ENCODE measurements at regions not wholly inside any gene's neighbourhood (a gene's known extent, or its start where the extent isn't known, plus 50 kb on each side); places are given as distances from the start of the nearest gene placed in this dataset.

- WGBS (ENCODE audit: insufficient coverage): 83% methylated on average over 3 of the region's 4 CpGs
- CTCF ChIA-PET: interaction anchor here (0.5 kb wide), 1 partner anchor 102 kb away, joined by 3 read pairs; no protein-coding TSS in a partner anchor
- Histone ChIP-seq H3K4me3 (ENCODE audit: control extremely low read depth in 1 of 5, extremely low read depth in 1 of 5, insufficient read depth in 1 of 5, low read depth in 2 of 5, low read length in 4 of 5) (no peak overlapping the region), H4K20me1 (ENCODE audit: control insufficient read depth, insufficient read depth, low read length, poor library complexity, severe bottlenecking) (no peaks in the 10 kb centered on the region), H3K9ac (ENCODE audit: low read length) (no peak overlapping the region), H3K27me3 (replicated peaks in 1 of 4; ENCODE audit: control extremely low read depth in 1 of 4, control insufficient read depth in 3 of 4, insufficient read depth in 4 of 4, low read length in 3 of 4) (peaks cover 0 to 11% (median 0%) of the 10 kb centered on the region in 4 experiments), H3K4me1 (ENCODE audit: control insufficient read depth in 2 of 2, insufficient read depth in 2 of 2, low read length in 2 of 2) (no peaks in the 10 kb centered on the region), H3K36me3 (replicated peaks in 1 of 2; ENCODE audit: control extremely low read depth in 1 of 2, control insufficient read depth in 1 of 2, extremely low read depth in 1 of 2, insufficient read depth in 2 of 2, low read length in 1 of 2) (no peaks in the 10 kb centered on the region), H3K27ac (ENCODE audit: low read length in 2 of 2) (no peak overlapping the region), H3K79me2 (ENCODE audit: control insufficient read depth, insufficient read depth, low read length) (no peaks in the 10 kb centered on the region), H3K9me3 (ENCODE audit: control extremely low read depth in 1 of 3, control insufficient read depth in 2 of 3, insufficient read depth in 1 of 3, low read length in 2 of 3) (no peaks in the 10 kb centered on the region), H3K4me2 (replicated peaks; ENCODE audit: low read depth, low read length, poor library complexity, severe bottlenecking) (no peak overlapping the region), H2AFZ (ENCODE audit: insufficient read depth, low read depth, low read length, poor library complexity, severe bottlenecking) (no peak overlapping the region)
- Mint-ChIP-seq H3K9me3 (ENCODE audit: insufficient read depth) (no peaks in the 10 kb centered on the region), H3K4me3 (no peak overlapping the region), H3K4me1 (no peaks in the 10 kb centered on the region), H3K27ac (no peak overlapping the region), H3K27me3 (peaks cover 31% of the 10 kb centered on the region)
- intact Hi-C loops (cut with micrococcal nuclease): no loop called here
- POLR2A ChIA-PET: no interaction called here
- TF ChIP-seq CTCF (IDR thresholded peaks at IDR 0.05) (no peak), EZH2 (IDR thresholded peaks at IDR 0.05; ENCODE audit: borderline replicate concordance, insufficient read depth, low read depth, low read length, poor library complexity, severe bottlenecking) (no peak)
- ATAC-seq (ENCODE audit: low read depth) (no peak), DNase-seq (no peak)
Measured at GRCh38 chr5:141783947-141784296, 94.3 kb downstream of the PCDH1 start.

GRCh38 chr5:141783005-141783946 lies 94.9 kb downstream of the PCDH1 start:
- no peaks in the 10 kb centered on the region for H3K4me1 ChIP-seq (ENCODE audit: control insufficient read depth in 2 of 2, insufficient read depth in 2 of 2, low read length in 2 of 2)
- H3K4me3 ChIP-seq (ENCODE audit: control extremely low read depth in 1 of 5, extremely low read depth in 1 of 5, insufficient read depth in 1 of 5, low read depth in 2 of 5, low read length in 4 of 5): no peak overlapping the region
- CTCF ChIA-PET: interaction anchor here (0.5 kb wide), 1 partner anchor 103 kb away, joined by 3 read pairs; no protein-coding TSS in a partner anchor
- ATAC-seq (ENCODE audit: low read depth): no peak
- H2AFZ ChIP-seq (ENCODE audit: insufficient read depth, low read depth, low read length, poor library complexity, severe bottlenecking): no peak overlapping the region
- no peak for DNase-seq
- no peak overlapping the region for H3K4me3 Mint-ChIP-seq
- no peaks in the 10 kb centered on the region for H3K9me3 ChIP-seq (ENCODE audit: control extremely low read depth in 1 of 3, control insufficient read depth in 2 of 3, insufficient read depth in 1 of 3, low read length in 2 of 3)
- 91% methylated on average over 17 of the region's 17 CpGs for WGBS (ENCODE audit: insufficient coverage)
- H3K27me3 ChIP-seq (replicated peaks in 1 of 4; ENCODE audit: control extremely low read depth in 1 of 4, control insufficient read depth in 3 of 4, insufficient read depth in 4 of 4, low read length in 3 of 4): peaks cover 0 to 13% (median 0%) of the 10 kb centered on the region in 4 experiments
- H3K36me3 ChIP-seq (replicated peaks in 1 of 2; ENCODE audit: control extremely low read depth in 1 of 2, control insufficient read depth in 1 of 2, extremely low read depth in 1 of 2, insufficient read depth in 2 of 2, low read length in 1 of 2): no peaks in the 10 kb centered on the region
- H3K9ac ChIP-seq (ENCODE audit: low read length): no peak overlapping the region
- TF ChIP-seq EZH2 (IDR thresholded peaks at IDR 0.05; ENCODE audit: borderline replicate concordance, insufficient read depth, low read depth, low read length, poor library complexity, severe bottlenecking) (no peak), CTCF (IDR thresholded peaks at IDR 0.05) (no peak)
- H3K9me3 Mint-ChIP-seq (ENCODE audit: insufficient read depth): no peaks in the 10 kb centered on the region
- H3K79me2 ChIP-seq (ENCODE audit: control insufficient read depth, insufficient read depth, low read length): no peaks in the 10 kb centered on the region
- no peaks in the 10 kb centered on the region for H4K20me1 ChIP-seq (ENCODE audit: control insufficient read depth, insufficient read depth, low read length, poor library complexity, severe bottlenecking)
- H3K27me3 Mint-ChIP-seq: peaks cover 26% of the 10 kb centered on the region
- H3K4me2 ChIP-seq (replicated peaks; ENCODE audit: low read depth, low read length, poor library complexity, severe bottlenecking): no peak overlapping the region
- intact Hi-C loops (cut with micrococcal nuclease): no loop called here
- no peaks in the 10 kb centered on the region for H3K4me1 Mint-ChIP-seq
- no peak overlapping the region for H3K27ac Mint-ChIP-seq
- no peak overlapping the region for H3K27ac ChIP-seq (ENCODE audit: low read length in 2 of 2)
- POLR2A ChIA-PET: no interaction called here

All from B cell (primary cell).